HL-60 (cell line): ENCODE measurements at regions not wholly inside any gene's neighbourhood (a gene's known extent, or its start where the extent isn't known, plus 50 kb on each side); places are given as distances from the start of the nearest gene placed in this dataset.

ENCODE experiments used
- DNase-seq, 2 experiments: peaks; one replicate each; pipeline ENCODE4 v3.0.0-alpha.2; 2010 to 2020; ENCODE audit warnings: low read depth in 1 of 2, low spot score in 1 of 2
- H3K27ac ChIP-seq: fragments of 250-450 bp; sonication (Bioruptor Pico); replicated peaks from 2 replicates; pipeline ENCODE4 v1.5.1; 2020; ENCODE audit warnings: mild to moderate bottlenecking, moderate library complexity
- H3K27me3 ChIP-seq: fragments of 250-450 bp; sonication (Bioruptor Pico); 2 replicates; pipeline ENCODE4 v1.5.1; 2021; ENCODE audit warnings: mild to moderate bottlenecking, moderate library complexity; ENCODE audit not compliant: insufficient read depth, poor library complexity, severe bottlenecking
- H3K4me3 ChIP-seq: replicated peaks from 2 replicates; pipeline ENCODE4 v1.5.1; 2011; ENCODE audit warnings: mild to moderate bottlenecking, control low read depth, low read length; ENCODE audit not compliant: insufficient read depth
- CTCF ChIP-seq: IDR thresholded peaks from one replicate; pipeline ENCODE4 v1.5.1; 2011; ENCODE audit warnings: low read length, control low read depth, inconsistent platforms; ENCODE audit not compliant: insufficient read depth
- GABPA ChIP-seq: IDR thresholded peaks from 2 replicates; pipeline ENCODE4 v1.6.1; 2012; ENCODE audit warnings: low read depth
- POLR2AphosphoS5 ChIP-seq: IDR thresholded peaks from 2 replicates; pipeline ENCODE4 v1.6.1; 2012; ENCODE audit warnings: low read depth
- REST ChIP-seq: IDR thresholded peaks from 2 replicates; pipeline ENCODE4 v1.6.1; 2012; ENCODE audit warnings: low read depth; ENCODE audit not compliant: insufficient replicate concordance
- SPI1 ChIP-seq: IDR thresholded peaks from 2 replicates; pipeline ENCODE4 v1.6.1; 2012; ENCODE audit warnings: low read depth, mild to moderate bottlenecking, borderline replicate concordance

GRCh38 chr13:107028751-107029150 is 460.8 kb upstream of the ARGLU1 start:
- Histone ChIP-seq H3K27me3 (no peaks in the 10 kb centered on the region), H3K4me3 (no peak overlapping the region), H3K27ac (no peak overlapping the region)
- DNase-seq, result no peak
- TF ChIP-seq GABPA, result no peak

- Histone ChIP-seq H3K27me3 (no peaks in the 10 kb centered on the region), H3K4me3 (no peak overlapping the region), H3K27ac (no peak overlapping the region)
- TF ChIP-seq GABPA, result no peak
- DNase-seq, result no peak
Observed at GRCh38 chr13:107025991-107026390, 458.1 kb upstream of the ARGLU1 start.

- DNase-seq, result no peak
- no peaks in the 10 kb centered on the region for H3K27me3 ChIP-seq
- H3K4me3 ChIP-seq, result no peak overlapping the region
- TF ChIP-seq POLR2AphosphoS5 (no peak), REST (no peak), GABPA (no peak), SPI1 (no peak), CTCF (no peak)
- H3K27ac ChIP-seq, result no peak overlapping the region
Observed at GRCh38 chr13:107023335-107023734, 455.4 kb upstream of the ARGLU1 start.

GRCh38 chr13:107020393-107020792 is 452.5 kb upstream of the ARGLU1 start:
- no peak for DNase-seq
- H3K27me3 ChIP-seq, result no peaks in the 10 kb centered on the region
- TF ChIP-seq SPI1, result no peak
- no peak for TF ChIP-seq CTCF
- TF ChIP-seq GABPA, result no peak
- no peak for TF ChIP-seq REST
- no peak for TF ChIP-seq POLR2AphosphoS5
- no peak overlapping the region for H3K4me3 ChIP-seq
- H3K27ac ChIP-seq, result no peak overlapping the region

GRCh38 chr13:107018285-107018684 is 450.3 kb upstream of the ARGLU1 start:
- Histone ChIP-seq H3K27me3 (no peaks in the 10 kb centered on the region), H3K27ac (no peak overlapping the region), H3K4me3 (no peak overlapping the region)
- DNase-seq, result no peak
- TF ChIP-seq GABPA (no peak), SPI1 (no peak), CTCF (no peak), REST (no peak), POLR2AphosphoS5 (no peak)
